GM21723 (cell line): ENCODE measurements at regions not wholly inside any gene's neighbourhood (a gene's known extent, or its start where the extent isn't known, plus 50 kb on each side); places are given as distances from the start of the nearest gene placed in this dataset.
"Not testable (repeated sequence)": the region's sequence is repeated elsewhere in the genome, so short reads cannot be mapped to it uniquely, and the experiment has no call there.

ENCODE experiments used
- ATAC-seq: cut with Tn5 transposase; IDR thresholded peaks from one replicate; pipeline ENCODE4 v1.9.1; 2021; ENCODE audit warnings: mild to moderate bottlenecking, moderate library complexity; ENCODE audit not compliant: unreplicated experiment

DNA sequence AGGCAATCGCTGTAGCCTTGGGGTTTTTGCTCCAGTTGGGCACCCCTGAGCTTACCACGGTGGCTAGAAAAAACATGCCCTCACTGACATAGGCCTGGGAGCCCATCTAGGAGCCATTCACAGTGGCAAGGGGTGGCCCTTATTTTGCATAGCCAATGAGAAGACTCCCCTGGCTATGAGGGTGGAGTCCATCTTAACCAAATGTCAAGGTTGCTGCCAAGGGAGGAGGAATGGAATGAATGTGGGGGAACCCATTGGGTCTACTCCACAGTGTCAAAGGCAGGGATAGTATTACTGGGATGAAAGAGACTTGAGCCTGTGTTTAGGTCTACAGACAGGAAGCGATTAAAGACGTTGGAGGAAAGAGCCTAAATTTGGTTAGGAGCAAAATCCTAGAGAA, 295.7 kb upstream of the PLGLB2 start:
- not testable (repeated sequence) for ATAC-seq

DNA sequence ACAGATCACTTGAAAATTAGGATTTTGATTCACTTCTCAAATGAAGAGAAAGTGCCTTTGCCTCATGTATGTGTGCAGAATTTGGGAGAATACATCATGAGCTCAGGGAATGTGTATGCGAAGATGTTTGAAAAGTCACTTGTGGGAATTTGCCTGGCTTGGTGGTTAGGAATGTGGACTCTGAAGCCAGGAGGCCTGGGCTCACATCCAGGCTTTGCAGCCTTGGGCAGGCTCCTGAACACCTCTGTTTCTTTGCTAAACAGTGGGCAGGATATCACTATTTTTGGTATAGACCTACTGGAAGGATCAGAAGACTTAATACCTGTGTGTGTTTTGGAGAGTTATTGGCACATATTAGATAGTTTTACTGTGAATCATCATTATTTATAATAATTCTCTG, 295.0 kb upstream of the PLGLB2 start:
- ATAC-seq: not testable (repeated sequence)

DNA sequence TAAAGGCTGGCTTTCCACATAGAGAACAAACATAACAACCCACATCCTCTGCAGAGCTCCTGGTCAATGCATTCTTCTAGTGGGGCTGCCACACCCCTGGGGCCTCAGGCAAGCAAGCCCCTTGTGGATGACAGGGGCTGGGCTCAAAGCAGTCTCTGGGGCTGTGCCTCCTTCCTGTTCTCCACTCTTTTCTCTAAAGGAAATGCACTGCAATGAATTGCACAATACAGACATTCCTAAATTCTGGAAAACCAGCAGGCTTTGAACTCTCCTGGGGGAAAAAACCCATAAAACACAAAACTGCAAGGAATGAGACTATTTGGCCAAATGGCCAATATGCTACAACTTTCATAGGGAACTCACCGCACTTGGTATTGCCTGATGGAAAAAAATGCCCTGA, 293.9 kb upstream of the PLGLB2 start:
- ATAC-seq: not testable (repeated sequence)

DNA sequence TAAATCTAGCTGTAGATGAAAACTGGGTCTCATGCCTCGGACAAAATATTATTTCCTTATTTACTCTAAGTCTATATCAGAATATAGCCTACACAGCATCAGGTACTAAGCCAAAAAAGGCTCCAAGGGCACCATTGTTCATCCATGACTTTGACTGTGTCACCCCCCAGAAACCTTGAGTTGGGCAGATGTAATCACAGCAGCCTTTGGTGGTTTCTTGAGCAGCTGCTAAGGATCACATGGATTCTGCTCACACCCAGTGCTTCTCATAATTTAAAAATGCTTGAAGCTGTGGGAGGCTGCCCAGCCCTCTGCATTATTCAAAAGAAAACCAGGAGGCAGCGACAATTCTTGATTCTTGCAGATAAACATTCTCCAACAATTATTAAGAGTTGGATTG, 293.5 kb upstream of the PLGLB2 start:
- not testable (repeated sequence) for ATAC-seq

DNA sequence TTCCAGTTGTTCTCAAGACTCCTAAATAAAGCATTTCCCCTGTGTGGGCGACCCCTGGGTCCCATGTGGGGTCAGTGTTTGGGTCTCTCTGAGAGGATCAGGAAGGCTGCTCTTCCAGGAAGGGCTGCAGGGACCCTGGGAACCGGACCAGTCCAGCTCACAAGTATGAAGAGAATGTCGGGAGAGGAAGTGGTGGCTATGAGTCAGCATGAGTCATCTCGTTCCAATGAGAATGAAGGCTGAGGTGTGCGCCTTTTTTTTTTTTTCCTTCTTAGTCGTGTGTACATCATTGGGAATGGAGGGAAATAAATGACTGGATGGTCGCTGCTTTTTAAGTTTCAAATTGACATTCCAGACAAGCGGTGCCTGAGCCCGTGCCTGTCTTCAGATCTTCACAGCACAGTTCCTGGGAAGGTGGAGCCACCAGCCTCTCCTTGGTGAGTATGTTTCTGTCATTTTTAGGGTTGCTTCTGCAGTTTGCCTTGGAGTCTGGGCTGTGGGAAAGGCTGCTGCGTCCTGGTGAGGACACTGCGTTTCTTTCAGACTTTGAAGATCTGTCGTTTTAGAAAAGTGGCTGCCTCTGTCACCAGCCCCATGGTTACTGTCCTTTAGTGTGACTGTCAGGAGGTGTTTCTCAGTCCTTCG, 292.6 kb upstream of the PLGLB2 start:
- ATAC-seq: peak; percentile 57

DNA sequence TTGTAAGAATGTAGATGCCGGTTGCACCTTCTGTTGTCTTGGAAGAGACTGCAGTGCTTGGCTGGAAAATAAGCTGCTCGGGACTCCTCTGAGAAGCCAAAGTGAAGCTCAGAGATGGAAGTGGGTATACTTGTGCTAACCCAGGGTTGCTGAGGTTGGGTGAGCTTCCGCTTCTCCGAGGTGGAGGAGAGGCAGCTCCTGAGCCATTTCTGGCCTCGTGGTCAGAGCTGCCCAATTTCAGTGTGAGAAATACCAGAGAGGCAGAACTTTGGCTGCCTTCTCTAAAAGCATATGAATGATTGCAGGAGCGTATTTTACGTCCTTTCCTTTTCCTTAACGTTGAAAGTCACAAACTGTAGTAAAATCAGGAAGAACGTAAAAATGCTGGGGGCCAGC, 292.0 kb upstream of the PLGLB2 start:
- peak; percentile 46 for ATAC-seq

DNA sequence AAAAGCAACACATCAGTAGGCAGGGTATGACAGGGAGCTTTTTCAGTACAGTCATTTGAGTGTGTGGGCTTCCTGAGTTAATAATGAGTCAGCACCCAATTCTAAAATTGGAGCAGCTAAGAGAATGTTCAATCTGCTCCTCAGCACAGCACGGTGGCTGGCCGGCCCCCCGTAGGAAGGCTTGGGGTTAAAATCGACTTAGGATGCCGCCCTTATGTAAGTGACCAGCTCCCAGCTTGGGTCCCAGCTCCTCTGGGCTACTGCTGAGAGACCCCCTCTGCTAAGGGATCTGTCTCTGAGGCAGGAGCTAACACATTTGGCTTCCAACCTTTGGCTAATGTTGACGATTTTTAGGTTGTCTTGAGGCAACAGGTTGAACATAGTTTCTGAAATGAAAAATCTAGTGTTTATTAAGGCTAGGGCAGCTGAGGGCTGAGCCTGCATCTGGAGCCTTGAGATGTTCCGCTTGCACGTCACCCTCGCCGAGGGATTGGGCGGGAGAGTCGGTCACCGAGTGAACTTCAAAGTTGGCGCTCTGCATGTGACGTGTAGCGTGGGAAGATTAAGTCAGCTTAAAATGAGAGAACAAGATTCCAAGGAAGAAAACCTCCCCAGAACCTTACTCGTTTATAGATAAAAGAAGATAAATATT, 291.3 kb upstream of the PLGLB2 start:
- peak; percentile 75 for ATAC-seq

DNA sequence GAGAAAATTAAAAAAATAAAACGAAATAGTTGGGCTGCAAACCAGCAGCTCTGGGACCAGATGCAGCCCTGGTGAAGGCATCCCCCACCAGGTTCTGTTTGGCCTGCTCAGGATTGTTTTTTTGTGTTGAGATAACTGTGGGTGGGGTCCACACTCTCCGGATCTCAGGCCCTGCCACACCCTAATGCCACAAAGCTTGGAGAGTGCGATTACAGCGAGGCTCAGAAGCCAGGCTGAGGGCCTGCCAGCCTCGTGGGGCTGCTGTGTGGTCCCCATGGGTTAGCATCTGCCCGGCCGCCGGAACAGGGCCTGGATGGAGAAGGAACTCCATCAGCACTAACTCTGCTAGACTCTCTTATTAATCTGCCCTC, 290.8 kb upstream of the PLGLB2 start:
- ATAC-seq: not testable (repeated sequence)

DNA sequence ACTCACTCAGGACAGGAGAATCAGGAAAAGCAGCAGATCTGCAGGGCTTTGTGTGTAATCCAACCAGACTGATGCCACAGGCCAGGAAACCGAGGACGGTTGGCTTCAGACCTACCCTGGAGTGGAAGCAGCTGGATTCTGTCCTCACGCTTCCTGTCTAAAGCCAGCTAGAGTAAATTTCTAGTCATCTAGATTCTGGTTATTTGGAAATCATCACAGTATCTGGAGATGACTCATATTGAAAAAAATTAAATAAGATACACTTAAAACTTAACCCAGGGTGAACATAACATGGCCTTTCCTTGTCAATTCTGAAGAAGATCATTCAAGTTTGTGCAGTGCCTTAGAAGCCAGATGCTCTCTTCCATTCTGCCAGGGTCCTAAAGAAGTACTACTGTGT, 288.9 kb upstream of the PLGLB2 start:
- not testable (repeated sequence) for ATAC-seq

DNA sequence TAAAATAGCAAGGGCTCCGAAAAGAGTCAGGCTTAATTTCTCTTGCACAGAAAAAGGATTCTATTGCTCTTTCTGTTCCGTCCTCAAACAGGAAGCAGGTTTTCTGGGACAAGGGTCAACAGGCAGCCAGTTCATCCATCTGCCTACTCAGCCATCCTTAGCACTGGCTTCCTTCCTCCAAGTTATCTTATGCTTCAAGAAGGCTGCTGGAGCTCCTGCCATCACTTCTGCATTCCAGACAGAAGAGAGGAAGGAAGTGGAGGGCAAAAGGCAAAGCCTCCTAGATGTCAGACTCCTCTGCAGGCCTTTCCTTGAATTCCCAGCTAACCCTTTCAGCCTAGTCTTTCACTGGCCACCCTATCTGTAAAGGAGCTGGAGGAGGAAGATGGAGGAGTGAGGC, 287.8 kb upstream of the PLGLB2 start:
- not testable (repeated sequence) for ATAC-seq

DNA sequence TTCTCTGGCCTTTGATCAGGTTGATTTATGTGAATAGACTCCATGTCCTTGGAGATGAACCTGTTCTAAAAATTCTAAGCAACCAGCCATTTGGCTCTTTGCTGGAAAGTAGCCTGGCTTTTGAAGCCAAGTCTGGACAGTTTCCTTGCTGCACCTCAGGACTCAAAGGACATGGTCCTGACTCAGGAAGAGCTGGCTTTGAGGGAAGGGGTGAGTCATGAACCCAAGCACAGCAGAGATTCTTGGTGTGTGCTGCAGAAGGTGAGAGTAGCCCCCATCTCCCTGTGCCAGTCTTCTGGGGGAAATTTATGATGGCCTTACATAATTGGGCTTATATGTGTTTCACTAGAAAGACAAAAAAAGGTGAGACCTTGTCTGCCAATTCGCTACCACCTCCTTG, 287.2 kb upstream of the PLGLB2 start:
- ATAC-seq: not testable (repeated sequence)

DNA sequence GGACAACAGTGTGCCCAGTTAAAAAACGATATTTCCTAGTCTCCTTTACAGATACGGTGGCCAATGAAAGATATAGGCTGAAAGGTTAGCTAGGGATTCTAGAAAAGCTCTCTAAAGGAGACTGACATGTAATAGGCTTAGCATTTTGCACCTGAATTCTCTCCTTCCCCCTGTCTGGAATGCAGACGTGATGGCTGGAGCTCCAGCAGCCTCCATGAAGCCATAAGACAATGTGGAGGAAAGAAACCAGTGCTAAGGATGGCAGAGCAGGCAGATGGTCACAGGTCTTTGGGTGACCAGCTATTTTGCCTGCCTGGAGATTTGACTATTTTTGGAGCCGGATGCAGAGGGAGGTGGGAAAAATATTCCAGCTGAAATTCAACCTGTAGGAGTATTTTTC, 286.2 kb upstream of the PLGLB2 start:
- not testable (repeated sequence) for ATAC-seq

DNA sequence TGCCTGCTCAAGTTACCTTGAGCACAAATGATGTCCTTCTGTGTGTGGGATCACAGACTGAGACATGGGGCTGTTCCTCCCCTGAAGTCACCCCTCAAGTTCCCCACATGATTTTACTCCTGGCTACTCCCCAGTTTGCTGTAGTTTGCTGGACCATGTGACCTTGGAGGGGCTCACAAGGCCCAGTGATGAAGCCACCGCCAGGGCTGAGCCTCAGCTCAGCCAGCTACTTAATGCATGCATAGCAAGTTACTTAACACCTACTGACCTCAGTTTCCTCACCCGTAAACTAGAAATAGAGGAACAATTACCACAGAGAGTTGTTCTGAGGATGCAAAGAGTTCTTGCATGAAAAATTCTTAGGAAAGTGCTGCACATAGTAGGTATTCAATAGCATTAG, 283.7 kb upstream of the PLGLB2 start:
- ATAC-seq: not testable (repeated sequence)

DNA sequence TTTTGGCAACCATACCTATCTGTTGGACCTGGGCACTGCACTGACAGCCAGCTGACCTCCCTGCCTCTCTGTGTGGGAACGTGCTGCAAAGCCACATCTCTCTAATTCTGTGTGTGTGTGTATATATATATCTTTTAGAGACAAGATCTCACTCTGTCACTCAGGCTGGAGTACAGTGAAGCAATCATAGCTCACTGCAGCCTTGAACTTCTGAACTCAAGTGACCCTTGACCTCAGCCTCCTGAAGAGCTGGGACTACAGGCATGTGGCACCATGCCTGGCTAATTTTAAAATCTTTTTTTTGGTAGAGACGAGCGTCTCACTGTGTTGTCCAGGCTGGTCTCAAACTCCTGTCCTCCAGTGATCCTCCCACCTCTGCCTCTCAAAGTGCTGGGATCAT, 282.2 kb upstream of the PLGLB2 start:
- ATAC-seq: not testable (repeated sequence)

DNA sequence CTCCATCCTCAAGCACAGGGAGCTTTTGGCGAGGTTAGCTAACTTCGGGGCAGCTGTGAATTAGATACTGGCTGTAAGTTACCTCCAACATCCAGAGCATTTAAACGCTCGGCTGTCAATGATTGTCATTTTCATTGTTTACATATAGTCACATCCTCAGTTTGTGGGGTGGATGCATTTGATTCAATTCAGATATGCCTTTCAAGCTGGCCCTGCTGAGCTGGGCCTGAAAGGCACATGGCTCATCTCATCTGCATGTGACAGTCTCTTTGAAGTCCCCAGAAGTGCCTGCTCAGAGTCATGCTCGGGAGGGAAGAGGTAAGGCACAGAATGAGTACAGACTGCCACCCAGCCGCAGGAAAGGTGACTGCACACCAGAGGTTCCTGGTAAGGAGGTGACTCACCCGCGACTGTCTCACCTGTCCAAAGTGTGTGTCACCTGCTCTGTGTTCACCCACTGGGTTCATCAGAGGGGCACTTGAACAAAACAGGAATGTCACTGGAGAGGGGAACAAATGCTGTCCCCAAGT, 281.2 kb upstream of the PLGLB2 start:
- ATAC-seq: peak; percentile 51

DNA sequence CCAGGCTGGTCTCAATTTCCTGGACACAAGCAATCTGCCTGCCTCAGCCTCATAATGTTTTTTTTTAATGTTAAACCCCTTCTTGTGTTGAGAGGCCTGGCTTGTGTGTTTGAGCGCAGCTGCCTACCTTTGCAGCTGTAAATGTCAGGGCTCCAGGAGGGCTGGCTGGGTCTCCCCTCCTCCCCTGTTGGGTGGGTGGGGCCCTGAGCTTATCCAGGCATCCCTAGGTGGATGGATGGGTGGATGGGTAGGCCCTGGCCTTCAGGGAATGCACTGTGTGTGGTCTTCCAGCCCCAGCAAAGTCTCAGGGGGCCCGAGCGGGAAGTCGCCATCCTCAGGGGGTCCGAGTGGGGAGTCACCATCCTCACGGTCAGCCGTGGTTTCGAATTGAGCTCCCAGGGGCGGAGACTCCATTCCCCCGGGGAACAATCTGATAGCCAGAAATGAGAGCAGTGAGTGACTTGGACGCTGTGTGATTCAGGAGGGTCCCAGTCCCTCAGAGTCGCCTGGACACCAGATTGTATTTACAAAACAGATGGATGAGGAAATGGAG, 279.4 kb upstream of the PLGLB2 start:
- ATAC-seq: not testable (repeated sequence)

DNA sequence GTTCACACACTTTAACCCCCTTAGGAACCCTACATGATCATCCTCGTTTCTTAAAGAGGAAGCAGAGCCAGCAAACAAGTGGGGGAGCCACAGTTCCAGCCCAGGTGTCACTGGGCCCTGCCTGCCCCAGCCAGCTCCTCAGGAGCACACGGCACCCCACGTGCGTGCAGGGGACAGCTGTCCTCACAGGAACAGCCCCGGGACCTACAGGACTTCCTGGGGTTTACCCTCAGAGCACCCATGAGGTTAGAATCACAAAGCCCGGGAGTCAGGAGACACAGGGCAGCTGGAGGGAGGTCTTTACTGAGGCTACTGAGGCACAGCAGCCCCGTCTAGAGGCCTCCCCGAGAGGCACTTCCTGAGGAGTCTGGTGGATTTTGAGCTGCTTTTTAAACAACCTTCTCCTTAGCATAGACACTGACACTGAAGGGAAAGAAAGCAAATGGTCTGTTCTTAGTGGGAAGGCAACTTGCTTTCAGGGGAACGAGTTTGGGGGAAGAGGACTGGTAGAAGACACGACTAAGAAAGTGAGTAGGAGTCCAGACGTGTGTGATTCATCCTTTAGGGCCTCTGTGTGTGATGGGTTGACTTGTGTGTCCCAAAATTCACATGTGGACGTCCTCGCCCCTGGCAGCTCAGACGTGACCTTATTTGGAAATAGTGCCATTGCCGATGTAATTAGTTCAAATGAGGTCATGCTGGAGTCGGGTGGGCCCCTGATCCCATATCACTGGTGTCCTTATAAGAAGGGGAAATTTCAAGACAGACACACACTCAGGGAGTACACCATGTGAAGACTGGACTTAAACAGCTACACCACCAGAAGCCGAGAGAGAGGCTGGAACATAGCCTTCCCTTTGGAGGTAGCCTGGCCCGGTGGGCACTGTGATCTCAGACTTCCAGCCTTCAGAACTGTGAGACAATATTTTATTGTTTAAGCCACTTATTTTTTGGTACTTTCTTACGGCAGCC, 278.4 kb upstream of the PLGLB2 start:
- ATAC-seq: peak; percentile 53

DNA sequence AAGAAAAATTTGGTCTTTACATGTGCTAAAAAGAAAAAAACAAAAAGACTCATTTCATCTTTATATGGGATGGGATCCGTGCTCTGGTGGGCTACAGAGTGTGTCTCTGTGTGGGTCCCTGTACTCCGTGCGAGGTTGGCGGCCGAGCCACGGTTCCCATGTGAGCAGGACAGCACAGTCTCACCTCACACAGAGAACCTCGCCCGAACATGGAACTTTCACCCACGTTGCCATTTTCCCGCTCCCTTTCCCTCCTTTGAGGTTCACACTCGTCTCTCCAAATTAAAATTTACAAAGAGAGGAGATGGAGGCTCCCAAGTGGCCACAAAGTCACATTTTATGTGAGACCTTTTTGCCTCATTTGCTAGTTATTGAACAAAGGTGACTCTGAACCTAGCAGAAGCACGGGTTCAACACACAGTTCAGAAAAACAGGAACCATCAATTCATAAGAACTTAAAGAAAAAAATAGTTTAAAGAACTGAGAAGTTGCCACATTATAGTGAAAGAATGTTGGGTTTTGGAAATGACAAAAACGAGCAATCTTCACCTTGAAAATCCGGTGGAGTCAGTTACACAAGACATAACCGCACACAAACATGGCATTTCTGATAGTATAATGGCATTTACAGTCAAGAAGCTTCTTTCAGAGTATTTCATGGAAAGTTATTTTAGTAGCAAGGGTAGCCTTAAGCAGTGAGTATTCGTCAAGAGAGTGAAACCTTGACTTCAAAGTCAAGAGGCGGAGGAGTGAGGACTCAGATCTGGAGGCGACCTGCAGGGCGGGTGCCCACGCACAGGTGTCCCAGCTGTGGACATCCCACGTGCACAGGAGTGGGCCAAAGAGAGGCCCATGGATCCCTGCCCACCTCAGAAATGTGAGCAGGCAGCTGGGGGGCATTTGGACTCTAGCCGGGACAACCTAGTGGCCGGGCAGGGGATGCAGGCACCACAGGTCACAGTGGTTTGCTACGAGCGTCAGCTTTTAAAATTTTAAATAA, 277.2 kb upstream of the PLGLB2 start:
- peak; percentile 42 for ATAC-seq

DNA sequence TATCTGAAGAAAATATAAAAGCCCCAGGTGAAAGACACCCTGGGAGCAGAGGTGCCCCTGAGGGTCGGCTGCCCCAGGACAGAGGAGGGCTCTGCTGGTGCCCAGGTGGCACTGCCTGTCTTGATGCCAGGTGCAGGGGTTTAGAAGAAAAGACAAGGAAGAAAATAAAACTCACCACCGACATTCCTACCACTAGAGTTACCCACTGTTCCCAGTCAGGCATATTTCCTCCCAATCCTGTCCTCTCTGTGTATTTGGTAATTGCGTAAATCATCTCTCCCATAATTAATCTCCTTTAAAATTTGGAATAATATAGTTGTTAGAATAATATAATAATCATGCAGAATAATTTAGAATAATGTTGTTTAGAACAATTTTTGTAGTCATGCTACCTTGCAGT, 276.4 kb upstream of the PLGLB2 start:
- ATAC-seq: not testable (repeated sequence)
